ENCODE measurements at regions not wholly inside any gene's neighbourhood (a gene's known extent, or its start where the extent isn't known, plus 50 kb on each side); places are given as distances from the start of the nearest gene placed in this dataset.
"Not testable (repeated sequence)": the region's sequence is repeated elsewhere in the genome, so short reads cannot be mapped to it uniquely, and the experiment has no call there.

DNA sequence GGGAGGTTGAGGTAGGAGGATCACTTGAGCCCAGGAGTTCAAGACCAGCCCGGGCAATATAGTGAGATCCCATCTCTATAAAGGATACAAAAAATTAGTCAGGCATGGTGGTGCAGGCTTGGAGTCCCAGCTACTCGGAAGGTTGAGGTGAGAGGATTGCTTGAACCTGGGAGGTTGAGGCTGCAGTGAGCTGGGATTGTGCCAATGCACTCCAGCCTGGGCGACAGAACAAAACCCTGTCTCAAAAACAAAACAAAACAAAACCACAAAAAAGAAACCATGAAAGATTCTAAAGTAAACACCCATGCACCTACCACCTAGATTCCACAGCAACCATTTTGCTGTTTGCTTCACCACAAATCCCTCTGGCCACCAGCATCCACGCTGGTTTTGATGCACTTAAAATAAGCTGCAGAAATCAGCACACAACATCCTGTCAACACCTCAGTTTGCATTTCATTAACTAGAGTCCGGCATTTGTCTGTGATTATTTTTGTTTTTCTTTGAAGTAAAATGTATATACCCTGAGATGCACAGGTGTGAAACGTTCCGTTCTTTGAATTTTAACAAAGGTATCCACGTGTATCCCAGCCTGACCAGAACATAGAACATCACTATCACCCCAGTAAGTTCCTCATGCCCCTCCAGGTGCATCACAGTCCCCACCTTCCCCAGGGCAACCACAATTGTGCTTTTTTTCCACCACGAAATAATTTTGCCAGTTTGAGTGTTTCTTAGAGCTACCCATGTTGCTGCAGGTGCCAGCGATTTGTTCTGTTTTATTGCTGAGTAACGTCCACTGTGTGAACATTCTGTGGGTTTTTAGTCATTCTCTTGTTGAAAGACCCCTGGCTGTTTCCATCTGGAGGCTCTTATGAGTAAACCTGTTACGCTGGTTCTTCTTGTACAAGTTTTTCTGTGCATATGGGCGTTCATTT, 191.5 kb downstream of the SEC14L1 start:
- Histone ChIP-seq H3K4me3 (ENCODE audit: low read depth, low read length) (no peak overlapping the region), H3K27ac (ENCODE audit: low read depth, low read length) (no peak overlapping the region), H3K27me3 (ENCODE audit: control insufficient read depth, insufficient read depth, low read length) (no peaks in the 10 kb centered on the region), H3K9me3 (ENCODE audit: control insufficient read depth, insufficient read depth, low read length) (peaks cover 12% of the 10 kb centered on the region)
- TF ChIP-seq, protein P1, sequence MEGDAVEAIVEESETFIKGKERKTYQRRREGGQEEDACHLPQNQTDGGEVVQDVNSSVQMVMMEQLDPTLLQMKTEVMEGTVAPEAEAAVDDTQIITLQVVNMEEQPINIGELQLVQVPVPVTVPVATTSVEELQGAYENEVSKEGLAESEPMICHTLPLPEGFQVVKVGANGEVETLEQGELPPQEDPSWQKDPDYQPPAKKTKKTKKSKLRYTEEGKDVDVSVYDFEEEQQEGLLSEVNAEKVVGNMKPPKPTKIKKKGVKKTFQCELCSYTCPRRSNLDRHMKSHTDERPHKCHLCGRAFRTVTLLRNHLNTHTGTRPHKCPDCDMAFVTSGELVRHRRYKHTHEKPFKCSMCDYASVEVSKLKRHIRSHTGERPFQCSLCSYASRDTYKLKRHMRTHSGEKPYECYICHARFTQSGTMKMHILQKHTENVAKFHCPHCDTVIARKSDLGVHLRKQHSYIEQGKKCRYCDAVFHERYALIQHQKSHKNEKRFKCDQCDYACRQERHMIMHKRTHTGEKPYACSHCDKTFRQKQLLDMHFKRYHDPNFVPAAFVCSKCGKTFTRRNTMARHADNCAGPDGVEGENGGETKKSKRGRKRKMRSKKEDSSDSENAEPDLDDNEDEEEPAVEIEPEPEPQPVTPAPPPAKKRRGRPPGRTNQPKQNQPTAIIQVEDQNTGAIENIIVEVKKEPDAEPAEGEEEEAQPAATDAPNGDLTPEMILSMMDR (IDR thresholded peaks at IDR 0.05; ENCODE audit: low read depth, low read length): no peak
- ChIA-PET POLR2A (interaction anchor here (0.5 to 2.2 kb wide), 14 partner anchors 10 to 1015 kb away, joined by 3 to 9 read pairs (median 4); partner anchors contain the start of gene TNRC6C), CTCF (interaction anchor here (0.6 to 3.4 kb wide), 30 partner anchors 8 to 207 kb away, joined by 3 to 51 read pairs (median 4); no protein-coding TSS in a partner anchor)
- no peak for DNase-seq (ENCODE audit: low read depth, low spot score)

DNA sequence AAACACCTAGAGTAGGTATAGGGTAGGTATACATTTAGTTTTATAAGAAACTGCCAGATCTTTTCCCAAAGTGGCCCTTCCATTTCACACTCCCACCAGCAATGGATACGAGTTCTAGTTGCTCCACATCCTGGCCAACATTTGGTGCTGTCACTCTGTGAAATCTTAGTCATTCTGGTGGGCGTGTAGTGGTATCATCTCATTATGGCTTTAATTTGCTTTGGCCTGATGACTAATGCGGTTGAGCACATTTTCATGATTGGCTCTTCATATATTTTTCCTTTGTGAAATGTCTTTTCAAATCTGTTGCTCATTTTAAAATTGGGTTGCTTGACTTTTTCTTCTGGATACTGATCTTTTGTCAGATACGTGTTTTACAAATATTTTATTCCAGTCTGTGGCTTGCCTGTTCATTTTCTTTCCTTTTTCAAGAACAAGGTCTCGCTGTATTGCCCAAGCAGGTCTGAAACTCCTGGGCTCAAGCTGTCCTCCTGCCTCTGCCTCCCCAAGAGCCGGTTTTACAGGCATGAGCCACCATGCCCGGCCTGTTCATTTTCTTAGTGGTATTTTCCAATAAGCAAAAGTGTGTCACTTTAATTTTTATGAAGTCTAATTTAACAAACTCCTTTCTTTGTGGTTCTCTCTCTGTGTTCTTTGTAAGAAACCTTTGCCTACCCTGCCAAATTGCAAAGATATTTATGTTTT, 192.4 kb downstream of the SEC14L1 start:
- TF ChIP-seq, protein P1 (IDR thresholded peaks at IDR 0.05; ENCODE audit: low read depth, low read length): no peak
- ChIA-PET CTCF (interaction anchor here (0.7 to 3.0 kb wide), 3 partner anchors 80 to 162 kb away, joined by 3 to 23 read pairs (median 3); no protein-coding TSS in a partner anchor), POLR2A (interaction anchor here (0.6 to 0.7 kb wide), 2 partner anchors 9 to 42 kb away, joined by 3 to 4 read pairs; no protein-coding TSS in a partner anchor)

DNA sequence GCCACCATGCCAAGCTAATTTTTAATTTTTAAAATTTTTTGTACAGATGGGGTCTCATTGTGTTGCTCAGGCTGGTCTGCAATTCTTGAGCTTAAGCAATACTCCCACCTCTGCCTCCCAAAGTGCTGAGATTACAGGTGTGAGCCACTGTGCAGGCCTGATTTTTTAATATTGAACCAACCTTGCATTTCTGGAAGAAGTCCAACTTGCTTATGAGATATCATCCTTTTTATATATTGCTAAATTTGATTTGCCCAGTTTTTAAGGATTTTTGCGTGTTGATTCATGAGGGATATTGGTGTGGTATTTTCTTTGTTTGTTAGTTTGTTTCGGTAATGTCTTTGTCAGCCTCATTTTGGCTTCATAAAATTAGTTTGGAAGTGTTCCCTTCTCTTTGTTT, 196.4 kb downstream of the SEC14L1 start:
- ChIA-PET CTCF (interaction anchor here (1.5 kb wide), 1 partner anchor 93 kb away, joined by 3 read pairs; no protein-coding TSS in a partner anchor), POLR2A (interaction anchor here (1.4 kb wide), 1 partner anchor 37 kb away, joined by 3 read pairs; no protein-coding TSS in a partner anchor)
- Histone ChIP-seq H3K27me3 (ENCODE audit: control insufficient read depth, insufficient read depth, low read length) (no peaks in the 10 kb centered on the region), H3K9me3 (ENCODE audit: control insufficient read depth, insufficient read depth, low read length) (peaks cover 10% of the 10 kb centered on the region), H3K27ac (ENCODE audit: low read depth, low read length) (no peak overlapping the region), H3K4me3 (ENCODE audit: low read depth, low read length) (no peak overlapping the region)
- TF ChIP-seq, protein P1 (IDR thresholded peaks at IDR 0.05; ENCODE audit: low read depth, low read length): no peak
- DNase-seq (ENCODE audit: low read depth, low spot score): no peak

More for the DNA sequence above, 192.4 kb downstream of the SEC14L1 start:
- H3K9me3 ChIP-seq (ENCODE audit: control insufficient read depth, insufficient read depth, low read length): peaks cover 12% of the 10 kb centered on the region
- no peak overlapping the region for H3K4me3 ChIP-seq (ENCODE audit: low read depth, low read length)
- DNase-seq (ENCODE audit: low read depth, low spot score): no peak
- no peaks in the 10 kb centered on the region for H3K27me3 ChIP-seq (ENCODE audit: control insufficient read depth, insufficient read depth, low read length)
- H3K27ac ChIP-seq (ENCODE audit: low read depth, low read length): peak overlapping the region; percentile 69

DNA sequence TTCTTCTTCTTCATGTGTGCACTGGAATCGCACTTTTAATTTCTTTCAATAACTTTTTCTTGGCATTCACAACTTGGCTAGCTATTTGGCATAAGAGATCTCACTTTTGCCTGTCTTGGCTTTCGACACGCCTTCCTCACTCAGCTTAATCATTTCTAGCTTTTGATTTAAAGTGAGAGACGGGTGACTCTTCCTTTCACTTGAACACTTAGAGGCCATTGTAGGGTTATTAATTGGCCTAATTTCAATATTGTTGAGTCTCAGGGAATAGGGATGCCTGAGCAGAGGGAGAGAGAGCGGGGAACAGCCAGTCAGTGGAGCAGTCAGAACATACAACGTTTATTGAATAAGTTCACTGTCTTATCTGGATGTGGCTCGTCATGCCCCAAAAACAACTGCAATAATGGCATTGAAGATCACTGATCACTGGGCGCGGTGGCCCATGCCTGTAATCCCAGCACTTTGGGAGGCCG, 200.3 kb downstream of the SEC14L1 start:
- Histone ChIP-seq H3K27me3 (ENCODE audit: control insufficient read depth, insufficient read depth, low read length) (no peaks in the 10 kb centered on the region), H3K4me3 (ENCODE audit: low read depth, low read length) (no peak overlapping the region), H3K27ac (ENCODE audit: low read depth, low read length) (no peak overlapping the region), H3K9me3 (ENCODE audit: control insufficient read depth, insufficient read depth, low read length) (peaks cover 4% of the 10 kb centered on the region)
- ChIA-PET CTCF (interaction anchor here (0.8 to 2.1 kb wide), 3 partner anchors 9 to 89 kb away, joined by 3 to 6 read pairs (median 4); no protein-coding TSS in a partner anchor), POLR2A (interaction anchor here (0.7 kb wide), 1 partner anchor 191 kb away, joined by 3 read pairs; no protein-coding TSS in a partner anchor)
- DNase-seq (ENCODE audit: low read depth, low spot score): no peak
- TF ChIP-seq, protein P1 (IDR thresholded peaks at IDR 0.05; ENCODE audit: low read depth, low read length): no peak

DNA sequence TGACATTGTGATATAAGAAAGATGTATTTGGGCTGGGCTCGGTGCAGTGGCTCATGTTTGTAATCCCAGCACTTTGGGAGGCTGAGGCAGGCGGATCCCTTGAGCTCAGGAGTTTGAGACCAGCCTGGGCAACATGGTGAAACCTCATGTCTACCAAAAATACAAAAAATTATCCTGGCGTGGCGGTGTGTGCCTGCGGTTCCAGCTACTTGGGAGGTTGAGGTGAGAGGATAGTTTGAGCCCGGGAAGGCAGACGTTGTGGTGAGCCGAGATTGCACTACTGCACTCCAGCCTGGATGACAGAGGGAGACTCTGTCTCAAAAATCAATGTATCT, 201.9 kb downstream of the SEC14L1 start:
- H3K27ac ChIP-seq (ENCODE audit: low read depth, low read length); POLR2A ChIA-PET: not testable (repeated sequence)
- CTCF ChIA-PET: interaction anchor here (2.1 kb wide), 1 partner anchor 87 kb away, joined by 6 read pairs; no protein-coding TSS in a partner anchor

More for the DNA sequence above, 201.9 kb downstream of the SEC14L1 start:
- not testable (repeated sequence) for H3K27me3 ChIP-seq (ENCODE audit: control insufficient read depth, insufficient read depth, low read length); H3K9me3 ChIP-seq (ENCODE audit: control insufficient read depth, insufficient read depth, low read length); H3K4me3 ChIP-seq (ENCODE audit: low read depth, low read length); DNase-seq (ENCODE audit: low read depth, low spot score)
